ENCODE measurements at regions not wholly inside any gene's neighbourhood (a gene's known extent, or its start where the extent isn't known, plus 50 kb on each side); places are given as distances from the start of the nearest gene placed in this dataset.

- intact Hi-C loops (cut with DNase I) = no loop called here
Measured at GRCh38 chr11:81756864-81757595, 976.6 kb downstream of the FAM181B start.

GRCh38 chr11:81749245-81749644 is 984.4 kb downstream of the FAM181B start:
- no peak for TF ChIP-seq CTCF (IDR thresholded peaks at IDR 0.05)
- no peaks in the 10 kb centered on the region for H3K9me3 ChIP-seq
- ATAC-seq = no peak
- H3K4me3 ChIP-seq = no peak overlapping the region
- H3K4me1 ChIP-seq = no peaks in the 10 kb centered on the region
- no peak for DNase-seq
- no peaks in the 10 kb centered on the region for H3K36me3 ChIP-seq
- no peaks in the 10 kb centered on the region for H3K27me3 ChIP-seq (ENCODE audit: low read depth)
- H3K27ac ChIP-seq = no peak overlapping the region
- intact Hi-C loops (cut with DNase I) = no loop called here

More at GRCh38 chr11:81756864-81757595, 976.6 kb downstream of the FAM181B start:
- H3K36me3 ChIP-seq = no peaks in the 10 kb centered on the region
- no peaks in the 10 kb centered on the region for H3K4me1 ChIP-seq
- no peak overlapping the region for H3K4me3 ChIP-seq
- no peak for ATAC-seq
- TF ChIP-seq CTCF (IDR thresholded peaks at IDR 0.05) = no peak
- no peaks in the 10 kb centered on the region for H3K9me3 ChIP-seq
- no peak overlapping the region for H3K27ac ChIP-seq
- DNase-seq = no peak
- H3K27me3 ChIP-seq (ENCODE audit: low read depth) = no peaks in the 10 kb centered on the region

- no peak for TF ChIP-seq CTCF (IDR thresholded peaks at IDR 0.05)
- DNase-seq (no peak), ATAC-seq (peak; percentile 18 to 21)
- Histone ChIP-seq H3K4me1 (no peaks in the 10 kb centered on the region), H3K27me3 (ENCODE audit: low read depth) (no peaks in the 10 kb centered on the region), H3K9me3 (no peaks in the 10 kb centered on the region), H3K27ac (no peak overlapping the region), H3K4me3 (no peak overlapping the region), H3K36me3 (no peaks in the 10 kb centered on the region)
- intact Hi-C loops (cut with DNase I) = no loop called here
Measured at GRCh38 chr11:81744336-81745116, 989.1 kb downstream of the FAM181B start.

GRCh38 chr11:81725701-81726100 is 1008.0 kb downstream of the FAM181B start:
- H3K4me1 ChIP-seq = no peaks in the 10 kb centered on the region
- peaks cover 13% of the 10 kb centered on the region for H3K9me3 ChIP-seq
- no peaks in the 10 kb centered on the region for H3K27me3 ChIP-seq (ENCODE audit: low read depth)
- no peak for ATAC-seq
- DNase-seq = no peak
- TF ChIP-seq CTCF (IDR thresholded peaks at IDR 0.05) = no peak
- H3K36me3 ChIP-seq = no peaks in the 10 kb centered on the region
- H3K27ac ChIP-seq = no peak overlapping the region
- intact Hi-C loops (cut with DNase I) = no loop called here
- no peak overlapping the region for H3K4me3 ChIP-seq

- H3K36me3 ChIP-seq = no peaks in the 10 kb centered on the region
- DNase-seq (no peak), ATAC-seq (no peak)
- intact Hi-C loops (cut with DNase I) = no loop called here
- H3K4me1 ChIP-seq = no peaks in the 10 kb centered on the region
- H3K9me3 ChIP-seq = no peaks in the 10 kb centered on the region
- no peaks in the 10 kb centered on the region for H3K27me3 ChIP-seq (ENCODE audit: low read depth)
- H3K4me3 ChIP-seq = no peak overlapping the region
- no peak for TF ChIP-seq CTCF (IDR thresholded peaks at IDR 0.05)
- H3K27ac ChIP-seq = no peak overlapping the region
Measured at GRCh38 chr11:81717695-81718094, 1016.0 kb downstream of the FAM181B start.

All from lower lobe of right lung (tissue), 2 donors.